H9 (cell line): ENCODE measurements at regions not wholly inside any gene's neighbourhood (a gene's known extent, or its start where the extent isn't known, plus 50 kb on each side); places are given as distances from the start of the nearest gene placed in this dataset.

Experiments
- DNase-seq: peaks from one replicate; pipeline ENCODE4 v3.0.0-alpha.2; 2017
- H2AFZ ChIP-seq: one replicate; pipeline ENCODE4 v1.6.1; 2013; ENCODE audit warnings: mild to moderate bottlenecking, low read length, control low read depth, moderate library complexity
- H2AK5ac ChIP-seq: 2 replicates; pipeline ENCODE4 v1.6.1; 2013; ENCODE audit warnings: low read length, control low read depth, mixed read lengths; ENCODE audit not compliant: insufficient read length
- H2BK120ac ChIP-seq: one replicate; pipeline ENCODE4 v1.6.1; 2013; ENCODE audit warnings: low read depth, mild to moderate bottlenecking, low read length, control low read depth, inconsistent platforms; ENCODE audit not compliant: poor library complexity, severe bottlenecking
- H2BK12ac ChIP-seq: 2 replicates; pipeline ENCODE4 v1.6.1; 2013; ENCODE audit warnings: low read length, control low read depth, mixed read lengths, low read depth; ENCODE audit not compliant: insufficient read length
- H2BK15ac ChIP-seq: 2 replicates; pipeline ENCODE4 v1.6.1; 2013; ENCODE audit warnings: low read depth, low read length, control low read depth
- H2BK20ac ChIP-seq: one replicate; pipeline ENCODE4 v1.6.1; 2013; ENCODE audit warnings: low read depth, mild to moderate bottlenecking, low read length, control low read depth, inconsistent platforms; ENCODE audit not compliant: poor library complexity, severe bottlenecking
- H2BK5ac ChIP-seq: 2 replicates; pipeline ENCODE4 v1.6.1; 2013; ENCODE audit warnings: low read length, control low read depth, mixed read lengths; ENCODE audit not compliant: insufficient read length
- H3K14ac ChIP-seq: 2 replicates; pipeline ENCODE4 v1.6.1; 2013; ENCODE audit warnings: low read length, control low read depth; ENCODE audit not compliant: insufficient read depth
- H3K18ac ChIP-seq: 2 replicates; pipeline ENCODE4 v1.6.1; 2013; ENCODE audit warnings: low read depth, mild to moderate bottlenecking, mixed read lengths, low read length, control low read depth; ENCODE audit not compliant: insufficient read length
- H3K23ac ChIP-seq: 2 replicates; pipeline ENCODE4 v1.6.1; 2013; ENCODE audit warnings: low read length, control low read depth, mixed read lengths, low read depth; ENCODE audit not compliant: insufficient read length
- H3K23me2 ChIP-seq: 2 replicates; pipeline ENCODE4 v1.6.1; 2013; ENCODE audit warnings: low read depth, mild to moderate bottlenecking, mixed read lengths, low read length, control low read depth; ENCODE audit not compliant: insufficient read length, poor library complexity, severe bottlenecking
- H3K27ac ChIP-seq: 2 replicates; pipeline ENCODE4 v1.5.1; 2013; ENCODE audit warnings: low read length, control low read depth, mixed read lengths, low read depth; ENCODE audit not compliant: insufficient read length
- H3K27me3 ChIP-seq: 2 replicates; pipeline ENCODE4 v1.6.1; 2013; ENCODE audit warnings: low read length, control low read depth, inconsistent platforms; ENCODE audit not compliant: insufficient read depth
- H3K4ac ChIP-seq: 2 replicates; pipeline ENCODE4 v1.6.1; 2013; ENCODE audit warnings: low read depth, mild to moderate bottlenecking, control low read depth, inconsistent platforms, low read length, moderate library complexity
- H3K4me1 ChIP-seq: 2 replicates; pipeline ENCODE4 v1.6.1; 2013; ENCODE audit warnings: low read length, control low read depth, inconsistent platforms; ENCODE audit not compliant: insufficient read depth
- H3K4me2 ChIP-seq: 2 replicates; pipeline ENCODE4 v1.6.1; 2013; ENCODE audit warnings: low read length, control low read depth, mixed read lengths; ENCODE audit not compliant: insufficient read length, insufficient read depth
- H3K56ac ChIP-seq: 2 replicates; pipeline ENCODE4 v1.6.1; 2013; ENCODE audit warnings: low read depth, mild to moderate bottlenecking, mixed read lengths, low read length, control low read depth; ENCODE audit not compliant: insufficient read length
- H3K79me1 ChIP-seq: 2 replicates; pipeline ENCODE4 v1.6.1; 2013; ENCODE audit warnings: low read depth, mild to moderate bottlenecking, moderate library complexity, low read length, control low read depth, inconsistent platforms; ENCODE audit not compliant: insufficient read depth, poor library complexity, severe bottlenecking
- H3K79me2 ChIP-seq: 2 replicates; pipeline ENCODE4 v1.6.1; 2013; ENCODE audit warnings: low read length, control low read depth, inconsistent platforms; ENCODE audit not compliant: insufficient read depth
- H3K9ac ChIP-seq: 2 replicates; pipeline ENCODE4 v1.6.1; 2013; ENCODE audit warnings: low read length, control low read depth, mixed read lengths; ENCODE audit not compliant: insufficient read length; ENCODE audit errors: extremely low read depth
- H3K9me3 ChIP-seq: one replicate; pipeline ENCODE4 v1.6.1; 2013; ENCODE audit warnings: low read depth, low read length, inconsistent platforms; ENCODE audit not compliant: control insufficient read depth
- H3T11ph ChIP-seq: one replicate; pipeline ENCODE4 v1.6.1; 2013; ENCODE audit warnings: mild to moderate bottlenecking, low read length, control low read depth, inconsistent platforms
- H4K20me1 ChIP-seq: one replicate; pipeline ENCODE4 v1.6.1; 2013; ENCODE audit not compliant: control insufficient read depth, insufficient read length, insufficient read depth
- H4K5ac ChIP-seq: 2 replicates; pipeline ENCODE4 v1.6.1; 2013; ENCODE audit warnings: low read depth, mild to moderate bottlenecking, mixed read lengths, low read length, control low read depth; ENCODE audit not compliant: insufficient read length
- H4K8ac ChIP-seq: replicated peaks from 2 replicates; pipeline ENCODE4 v1.6.1; 2013; ENCODE audit warnings: low read length, control low read depth, mixed read lengths, low read depth; ENCODE audit not compliant: insufficient read length
- H4K91ac ChIP-seq: 2 replicates; pipeline ENCODE4 v1.6.1; 2013; ENCODE audit warnings: low read depth, mild to moderate bottlenecking, moderate library complexity, mixed read lengths, low read length, control low read depth; ENCODE audit not compliant: insufficient read length
- H3K27ac Mint-ChIP-seq, 3 experiments: 2 replicates in 2 of 3; 3 replicates in 1 of 3; pipeline ENCODE4 v1.8.0; 2020 to 2021; ENCODE audit warnings: mixed read lengths in 3 of 3, mild to moderate bottlenecking in 1 of 3, moderate library complexity in 1 of 3
- H3K27me3 Mint-ChIP-seq: 2 replicates; pipeline ENCODE4 v1.8.0; 2021; ENCODE audit warnings: low read depth, mild to moderate bottlenecking, moderate library complexity, mixed read lengths
- H3K36me3 Mint-ChIP-seq, 3 experiments: 2 replicates in 2 of 3; 3 replicates in 1 of 3; pipeline ENCODE4 v1.8.0; 2020 to 2021; ENCODE audit warnings: low read depth in 3 of 3, mixed read lengths in 3 of 3; ENCODE audit not compliant: insufficient read depth in 1 of 3
- H3K4me1 Mint-ChIP-seq, 2 experiments: 2 replicates each; pipeline ENCODE4 v1.8.0; 2020; ENCODE audit warnings: mixed read lengths in 2 of 2
- H3K4me3 Mint-ChIP-seq, 2 experiments: 2 replicates in 1 of 2; 3 replicates in 1 of 2; pipeline ENCODE4 v1.8.0; 2020 to 2021; ENCODE audit warnings: mild to moderate bottlenecking in 2 of 2, mixed read lengths in 2 of 2, moderate library complexity in 1 of 2
- H3K9me3 Mint-ChIP-seq, 2 experiments: 2 replicates in 1 of 2; 3 replicates in 1 of 2; pipeline ENCODE4 v1.8.0; 2020; ENCODE audit warnings: mild to moderate bottlenecking in 2 of 2, mixed read lengths in 2 of 2, moderate library complexity in 1 of 2
- CTCF ChIP-seq: fragments of 200-600 bp; sonication (generic); conservative IDR thresholded peaks from 3 replicates; pipeline ENCODE4 v1.8.0; 2021; ENCODE audit warnings: antibody characterized with exemption, mild to moderate bottlenecking
- WGBS: extraction: QIAGEN DNeasy Blood & Tissue Kit; methylation state at CpG from one replicate; pipeline ENCODE4 v1.1.7; 2013; ENCODE audit warnings: missing lambda C conversion rate, low lambda C conversion rate, mixed read lengths; ENCODE audit not compliant: insufficient read length; ENCODE audit errors: extremely low coverage; 5-methylcytosine and 5-hydroxymethylcytosine counted together

DNA sequence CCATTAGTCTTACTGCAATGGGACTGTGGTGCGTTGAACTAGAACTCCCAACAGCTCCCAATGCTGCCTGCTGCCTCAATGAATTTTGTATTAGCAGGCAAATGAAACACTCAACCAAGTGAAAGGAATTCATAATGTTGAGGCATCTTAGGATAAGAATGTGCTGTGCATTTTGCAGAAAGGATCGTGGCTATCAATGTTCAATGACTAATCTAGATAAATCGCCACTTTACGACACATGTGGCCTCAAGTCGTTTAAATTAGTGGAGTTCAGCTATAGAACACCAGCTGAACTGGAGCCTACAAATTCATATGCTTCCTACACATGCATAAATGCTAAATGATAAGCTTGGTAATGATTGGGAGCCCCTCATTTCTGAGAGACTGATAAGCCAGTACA is 318.4 kb downstream of the PSAT1 start:
- Histone ChIP-seq H3K4me2 (no peak overlapping the region), H2AK5ac (no peak overlapping the region), H3K56ac (no peak overlapping the region), H2BK12ac (no peak overlapping the region), H2BK5ac (no peak overlapping the region), H3K79me2 (no peaks in the 10 kb centered on the region), H3K23me2 (no peaks in the 10 kb centered on the region), H3K9me3 (no peaks in the 10 kb centered on the region), H2BK15ac (no peak overlapping the region), H4K5ac (no peak overlapping the region), H2AFZ (no peak overlapping the region), H3T11ph (no peak overlapping the region), H4K20me1 (no peaks in the 10 kb centered on the region), H3K4ac (no peak overlapping the region), H3K23ac (no peak overlapping the region), H3K79me1 (no peaks in the 10 kb centered on the region), H3K18ac (no peak overlapping the region), H2BK120ac (no peak overlapping the region), H4K91ac (no peak overlapping the region), H3K27ac (no peak overlapping the region), H3K9ac (no peak overlapping the region), H3K14ac (no peak overlapping the region), H3K4me1 (no peaks in the 10 kb centered on the region), H3K27me3 (no peaks in the 10 kb centered on the region), H2BK20ac (no peak overlapping the region), H4K8ac (no peak overlapping the region)
- Mint-ChIP-seq H3K36me3 (no peaks in the 10 kb centered on the region), H3K4me3 (no peak overlapping the region), H3K27me3 (no peaks in the 10 kb centered on the region), H3K27ac (no peak overlapping the region), H3K4me1 (no peaks in the 10 kb centered on the region), H3K9me3 (no peaks in the 10 kb centered on the region)
- WGBS = no CpG with 5 or more reads among the region's 5 CpGs
- DNase-seq = no peak
- TF ChIP-seq CTCF = no peak
